Embryonic facial prominence (tissue), 1 donor: ENCODE measurements at regions not wholly inside any gene's neighbourhood (a gene's known extent, or its start where the extent isn't known, plus 50 kb on each side); places are given as distances from the start of the nearest gene placed in this dataset.
"Not testable (repeated sequence)": the region's sequence is repeated elsewhere in the genome, so short reads cannot be mapped to it uniquely, and the experiment has no call there.

ENCODE experiments used
- DNase-seq: peaks from one replicate; pipeline ENCODE4 v3.0.0-alpha.2; 2016; ENCODE audit errors: extremely low spot score

DNA sequence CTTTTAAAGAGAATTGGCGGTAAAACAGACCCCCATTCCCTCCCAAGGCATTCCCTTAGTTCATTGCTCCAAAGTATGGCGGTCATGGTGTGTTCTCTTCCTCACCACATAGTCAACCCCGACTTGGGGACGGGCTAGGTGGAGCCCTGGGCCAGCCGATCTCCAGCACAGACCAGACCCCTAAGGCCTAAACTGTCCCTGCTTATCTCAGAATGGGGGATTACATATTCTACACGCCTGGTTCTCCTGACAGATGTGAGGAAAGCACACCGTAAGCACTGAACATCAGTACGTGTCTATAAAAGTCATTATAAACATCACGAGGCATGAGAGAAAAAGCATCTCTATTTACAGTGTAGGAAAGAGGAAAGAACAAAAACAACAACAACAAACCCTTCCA, 244.5 kb upstream of the STT3B start:
- no peak for DNase-seq

- DNase-seq: no peak
Observed at GRCh38 chr3:31288641-31289100, 244.1 kb upstream of the STT3B start.

- no peak for DNase-seq
Observed at GRCh38 chr3:31289584-31289983, 243.1 kb upstream of the STT3B start.

DNA sequence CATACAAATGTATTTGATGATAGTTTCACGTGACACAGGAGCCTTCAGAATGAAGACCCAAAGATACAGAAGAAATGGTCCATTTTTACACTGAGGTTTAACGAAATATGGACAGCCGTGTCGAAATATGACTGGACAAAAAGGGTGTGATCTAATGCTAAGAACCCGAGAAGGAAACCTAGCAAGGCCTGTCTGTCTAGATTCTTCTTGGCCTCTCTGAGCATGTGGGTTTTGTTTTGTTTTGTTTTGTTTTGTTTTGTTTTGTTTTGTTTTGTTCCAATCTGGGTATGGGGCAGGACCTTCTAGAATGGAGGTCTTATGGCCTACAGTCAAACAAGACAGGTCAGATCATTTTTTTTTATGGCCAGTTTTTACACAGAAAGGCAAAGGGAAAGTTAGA, 242.7 kb upstream of the STT3B start:
- DNase-seq: no peak

- DNase-seq: no peak
Observed at GRCh38 chr3:31291818-31292217, 240.9 kb upstream of the STT3B start.

DNA sequence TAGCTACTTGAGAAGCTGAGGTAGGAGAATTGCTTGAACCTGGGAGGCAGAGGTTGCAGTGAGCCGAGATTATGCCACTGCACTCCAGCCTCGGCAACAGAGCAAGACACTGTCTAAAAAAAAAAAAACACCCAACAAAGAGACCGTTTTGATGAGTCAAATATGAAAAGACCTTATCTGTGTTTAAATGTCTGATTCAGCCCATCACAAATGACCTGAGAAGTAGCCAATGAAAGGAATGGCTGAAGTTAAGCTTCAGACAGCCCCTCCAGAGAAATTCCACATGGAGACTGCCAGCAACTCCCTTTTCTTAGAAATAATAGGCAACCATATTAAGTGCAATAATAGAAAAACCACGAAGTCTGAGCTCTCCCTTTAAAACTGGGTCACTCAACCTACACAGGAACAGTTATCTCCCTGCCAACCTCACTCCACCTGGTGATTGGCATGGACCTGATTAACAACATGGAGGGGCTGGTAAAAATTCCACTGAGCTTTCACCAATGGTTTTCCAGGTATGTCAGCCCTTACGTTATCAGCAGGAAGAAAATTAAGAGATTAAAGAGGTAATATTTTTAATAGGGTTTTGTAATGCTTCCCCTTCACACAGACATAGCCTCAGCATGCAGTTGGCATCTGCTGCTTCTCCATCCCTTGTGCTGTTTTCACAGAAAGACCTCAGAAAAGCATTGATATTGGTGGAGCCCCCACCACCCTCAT, 238.1 kb upstream of the STT3B start:
- no peak for DNase-seq

- no peak for DNase-seq
Observed at GRCh38 chr3:31295150-31295765, 237.5 kb upstream of the STT3B start.

DNA sequence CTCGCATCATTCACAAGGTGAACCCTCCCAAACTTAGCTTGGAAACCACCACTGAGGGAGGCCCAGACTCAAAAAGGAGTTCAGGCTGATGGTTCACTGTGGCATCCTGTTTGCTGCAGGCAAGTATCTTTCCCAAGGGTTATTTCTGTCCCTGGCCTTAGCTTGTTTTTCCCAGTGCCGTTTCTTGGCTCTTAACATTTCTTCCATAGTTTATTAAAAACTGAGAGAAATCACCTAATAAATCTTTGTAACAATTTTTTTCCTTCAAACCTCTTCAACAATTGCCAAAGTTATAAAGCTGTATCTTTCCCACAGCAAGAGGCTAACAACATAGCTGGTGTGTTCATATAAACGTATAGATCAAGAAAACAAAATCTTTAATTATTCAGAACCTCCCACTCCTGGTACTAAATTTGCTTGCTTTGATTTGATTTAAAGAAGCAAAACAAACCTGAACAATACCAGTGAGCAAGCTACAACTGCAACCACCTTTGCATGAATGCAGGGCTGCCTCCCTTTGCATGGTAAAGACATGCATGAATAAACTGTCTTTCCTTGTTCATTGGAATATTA, 234.9 kb upstream of the STT3B start:
- DNase-seq: no peak

DNA sequence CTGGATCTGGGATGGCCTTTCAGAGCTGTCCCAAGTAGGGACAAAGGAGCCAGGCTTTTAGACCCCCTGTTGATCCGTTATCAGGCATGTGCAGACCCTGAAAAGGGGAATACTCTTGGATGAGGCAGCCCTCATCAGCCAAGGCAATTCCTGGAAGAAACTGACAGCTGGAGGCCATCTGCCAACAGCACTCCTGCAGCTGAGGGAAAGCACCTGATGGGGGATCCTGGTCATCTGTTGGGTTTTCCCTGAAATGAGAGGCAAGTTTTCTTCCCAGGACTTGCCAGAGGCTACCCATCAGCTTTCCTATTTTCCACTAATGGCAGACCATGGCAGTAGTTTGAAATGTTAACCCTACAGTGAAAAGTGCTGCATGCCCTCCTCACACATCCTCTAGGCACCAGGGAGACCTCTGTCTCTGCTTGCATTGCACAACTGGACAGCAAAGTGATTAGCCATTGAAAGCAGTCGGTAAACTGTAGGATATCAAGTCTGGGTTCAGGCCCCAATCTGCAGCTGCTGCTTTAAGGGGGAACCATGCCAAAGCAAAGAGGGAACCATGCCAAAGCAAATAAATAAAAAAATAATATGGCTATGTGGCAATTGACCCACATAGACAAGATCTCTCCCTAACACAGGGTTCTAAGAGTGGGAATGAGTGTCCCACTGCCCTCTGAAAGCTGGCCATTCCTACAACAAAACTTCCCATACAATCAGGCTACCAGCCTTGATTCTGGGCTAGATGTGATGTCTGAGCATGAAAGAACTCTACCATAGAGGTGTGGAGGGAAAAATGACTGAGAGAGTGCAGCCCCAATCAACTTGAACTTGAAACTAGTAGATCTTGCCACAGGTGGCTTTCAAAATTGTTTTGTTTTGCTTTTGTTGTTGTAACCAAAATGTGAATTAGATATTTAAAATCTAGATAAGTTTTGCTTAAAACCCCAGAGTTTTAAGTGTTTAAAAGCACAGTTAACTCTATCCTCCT, 232.0 kb upstream of the STT3B start:
- no peak for DNase-seq

- no peak for DNase-seq
Observed at GRCh38 chr3:31302343-31302742, 230.4 kb upstream of the STT3B start.

DNA sequence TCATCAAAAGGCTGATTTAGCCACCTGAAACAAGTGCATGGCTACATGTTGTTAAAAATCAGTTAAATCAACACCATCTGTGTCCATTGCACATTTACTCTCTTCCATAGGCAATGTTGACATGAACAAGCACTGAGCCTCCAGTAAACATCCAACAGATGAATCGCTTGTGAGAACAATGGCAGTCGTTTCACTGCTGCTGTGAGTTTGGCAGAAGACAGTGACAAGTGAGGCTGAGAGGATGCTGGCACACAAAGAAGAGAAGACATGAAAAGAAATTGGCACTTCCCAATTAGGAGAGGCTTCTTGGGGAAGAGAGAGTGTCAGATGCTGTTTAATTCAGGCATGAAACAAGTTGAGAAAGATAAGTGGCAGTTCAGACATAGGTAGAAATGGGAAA, 227.4 kb upstream of the STT3B start:
- DNase-seq: no peak

DNA sequence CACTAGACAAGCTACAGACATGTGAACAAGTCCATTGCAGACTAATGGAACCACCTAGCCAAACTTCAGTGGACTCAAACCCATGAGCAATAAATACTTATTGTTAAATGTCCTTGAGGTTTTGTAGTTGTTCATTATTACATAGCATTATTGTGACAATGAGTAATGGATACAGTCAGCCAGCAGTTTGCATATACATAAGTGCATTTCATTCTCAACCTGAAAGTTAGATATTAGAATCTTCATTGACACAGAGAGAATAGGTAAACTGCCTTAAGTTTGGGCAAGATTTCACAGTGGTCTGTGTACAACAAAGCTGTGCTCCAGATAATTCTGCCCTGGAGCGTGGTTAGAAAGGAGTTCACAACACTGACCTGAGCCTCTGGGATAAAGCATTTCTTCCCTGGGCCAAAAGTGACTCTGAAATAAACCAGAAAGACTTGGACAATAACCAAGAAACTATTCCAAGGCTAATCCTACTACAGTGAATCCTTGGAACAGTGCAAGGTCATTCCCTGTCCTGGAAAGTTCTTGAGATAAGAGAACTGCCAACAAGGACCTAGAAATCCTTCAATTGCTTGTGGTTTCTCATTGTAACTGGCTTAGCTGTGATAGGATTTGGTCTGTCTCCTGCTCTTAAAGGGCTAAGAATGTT, 225.5 kb upstream of the STT3B start:
- no peak for DNase-seq

DNA sequence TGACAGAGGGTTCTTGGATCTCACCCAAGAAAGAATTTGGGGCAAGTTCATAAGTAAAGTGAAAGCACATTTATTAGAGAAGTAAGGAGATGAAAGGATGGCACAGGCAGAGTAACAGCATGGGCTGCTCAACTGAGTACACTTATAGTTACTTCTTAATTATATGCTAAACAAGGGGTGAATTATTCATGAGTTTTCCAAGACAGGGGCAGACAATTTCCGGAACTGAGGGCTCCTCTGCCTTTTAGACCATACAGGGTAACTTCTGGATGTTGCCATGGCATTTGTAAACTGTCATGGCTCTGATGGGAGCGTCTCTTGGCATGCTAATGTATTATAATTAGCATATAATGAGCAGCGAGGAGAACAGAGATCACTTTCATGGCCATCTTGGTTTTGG, 221.2 kb upstream of the STT3B start:
- no peak for DNase-seq

DNA sequence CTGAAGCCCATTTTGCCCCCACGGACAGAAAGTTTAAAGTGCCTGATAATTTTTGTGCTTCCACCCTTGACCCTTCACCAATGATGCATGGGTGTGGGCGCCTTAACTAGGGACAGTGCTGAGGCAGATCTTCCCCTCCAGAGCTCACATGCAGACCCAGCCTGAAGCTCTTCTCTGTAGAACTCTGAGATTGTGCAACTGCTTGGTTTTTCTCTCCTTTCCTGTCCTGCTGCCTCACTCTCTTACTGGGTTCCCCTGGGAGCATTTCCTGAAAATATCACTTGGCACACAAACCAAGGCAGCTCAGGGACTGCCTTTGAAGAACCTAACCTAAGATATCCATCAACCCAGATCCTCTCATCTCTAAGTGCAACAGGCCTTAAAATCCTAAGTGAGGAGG, 220.3 kb upstream of the STT3B start:
- DNase-seq: no peak

DNA sequence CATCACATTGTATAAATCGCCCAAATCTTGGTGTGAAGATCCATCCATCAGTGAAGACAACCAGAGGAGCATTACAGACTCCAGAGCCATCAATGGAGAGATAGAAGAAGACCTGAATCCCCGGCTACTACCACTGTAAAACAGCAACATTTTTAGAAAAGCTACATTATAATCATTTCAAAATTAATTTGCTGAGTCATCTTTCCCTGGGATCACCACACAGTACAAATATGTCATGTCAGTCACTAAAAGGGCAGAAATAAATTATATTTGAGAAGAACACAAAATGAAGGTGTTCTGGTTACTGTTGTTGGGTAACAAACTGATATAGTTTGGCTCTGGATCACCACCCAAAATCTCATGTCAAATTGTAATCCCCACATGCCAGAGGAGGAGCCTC, 218.5 kb upstream of the STT3B start:
- DNase-seq: no peak

DNA sequence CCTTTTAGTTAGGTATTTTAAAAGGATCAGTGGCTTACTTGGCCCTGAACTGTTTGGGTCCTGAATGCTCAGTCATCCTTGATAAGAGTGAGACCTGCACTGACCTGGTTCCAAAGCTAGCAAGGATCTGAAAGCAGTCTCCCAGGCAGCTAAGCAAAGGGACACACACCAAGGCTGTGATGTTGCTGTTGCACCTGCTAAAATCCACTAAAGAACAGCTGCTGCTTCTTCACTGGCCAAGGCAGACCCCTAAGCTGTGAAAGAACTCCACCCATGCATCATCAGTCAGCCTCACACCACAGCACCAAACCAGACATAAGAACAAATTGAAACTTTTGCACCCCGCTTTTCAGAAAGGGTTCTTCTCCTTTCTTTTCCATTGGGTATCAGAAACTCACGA, 213.4 kb upstream of the STT3B start:
- no peak for DNase-seq

DNA sequence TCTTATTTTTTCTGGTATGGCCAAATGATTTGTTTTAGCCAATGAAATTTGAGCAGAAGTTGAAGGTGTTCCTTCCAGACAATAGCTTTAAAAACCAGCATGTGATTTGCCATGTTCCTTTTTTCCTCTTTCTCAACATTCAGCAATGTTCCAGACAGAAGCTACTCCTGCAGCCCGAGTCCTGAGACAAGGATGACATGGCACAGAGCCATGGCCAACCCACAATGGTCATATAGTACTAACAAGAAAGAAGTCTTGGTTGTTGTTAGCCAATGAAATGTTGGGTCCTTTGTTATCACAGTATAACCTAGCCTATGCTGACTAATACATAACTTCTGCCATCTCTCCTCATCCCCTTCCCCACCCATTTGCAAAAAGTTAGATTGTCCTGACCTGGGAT, 211.1 kb upstream of the STT3B start:
- no peak for DNase-seq

GRCh38 chr3:31322460-31322859, 210.3 kb upstream of the STT3B start:
- no peak for DNase-seq

- not testable (repeated sequence) for DNase-seq
Observed at GRCh38 chr3:31327826-31328357, 204.8 kb upstream of the STT3B start.

DNA sequence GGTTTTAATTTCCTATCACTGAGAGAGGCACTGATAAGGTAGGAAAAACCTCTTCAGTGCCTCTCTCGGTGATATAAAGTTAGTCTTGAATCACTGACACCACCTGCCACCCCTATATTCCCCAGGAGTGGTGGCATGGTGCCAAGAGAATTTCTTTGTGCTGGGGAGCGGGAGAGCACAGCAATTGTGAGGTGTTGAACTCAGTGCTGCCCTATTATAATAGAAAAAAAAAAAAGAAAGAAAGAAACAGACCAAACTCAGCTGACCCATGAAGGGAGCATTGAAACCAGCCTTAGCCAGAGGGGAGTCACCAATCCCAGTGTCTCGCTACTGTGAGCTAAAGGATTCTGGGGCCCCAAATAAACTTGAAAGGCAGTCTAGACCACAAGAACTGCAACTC, 201.4 kb upstream of the STT3B start:
- no peak for DNase-seq

- no peak for DNase-seq
Observed at GRCh38 chr3:31341130-31341529, 191.6 kb upstream of the STT3B start.
